ENCODE measurements at regions not wholly inside any gene's neighbourhood (a gene's known extent, or its start where the extent isn't known, plus 50 kb on each side); places are given as distances from the start of the nearest gene placed in this dataset.

DNA sequence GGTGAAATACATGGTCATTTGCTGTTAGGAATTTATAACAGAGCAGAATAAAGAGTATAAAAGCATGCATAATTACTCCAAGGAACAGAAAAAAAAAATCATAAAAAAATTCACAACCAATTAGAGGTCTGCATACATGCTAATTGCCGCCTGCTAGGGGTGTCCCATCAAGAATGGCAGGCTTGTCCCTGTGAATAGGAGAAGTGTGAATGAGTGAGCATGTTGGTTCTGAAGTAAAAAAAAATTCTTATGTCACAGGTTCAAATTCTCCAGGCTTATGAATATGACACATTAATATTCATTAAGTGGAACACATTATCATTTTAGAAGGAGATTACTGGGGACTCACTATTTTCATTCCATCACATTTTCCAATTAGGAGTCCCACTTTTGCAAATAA lies 822.7 kb downstream of the NTRK3 start:
- Histone ChIP-seq H4K20me1 (ENCODE audit: insufficient read depth) (no peaks in the 10 kb centered on the region), H2AFZ (ENCODE audit: low read depth, low read length, poor library complexity, severe bottlenecking) (no peak overlapping the region), H3K79me2 (ENCODE audit: insufficient read depth, low read length) (no peaks in the 10 kb centered on the region), H3K36me3 (ENCODE audit: control insufficient read depth in 1 of 2, insufficient read depth in 2 of 2, low read length in 2 of 2) (no peaks in the 10 kb centered on the region), H3K4me2 (ENCODE audit: low read length) (no peak overlapping the region), H3K27ac (ENCODE audit: low read depth, low read length) (no peak overlapping the region), H3K27me3 (ENCODE audit: insufficient read depth, low read length) (no peaks in the 10 kb centered on the region), H3K9me3 (ENCODE audit: control insufficient read depth in 1 of 2, insufficient read depth in 1 of 2, low read depth in 1 of 2, low read length in 2 of 2) (peaks cover 9 to 13% of the 10 kb centered on the region in 2 experiments; a peak in 3 of 4 replicates), H3K9me2 (ENCODE audit: insufficient read depth) (no peaks in the 10 kb centered on the region), H3K4me3 (replicated peaks in 1 of 2; ENCODE audit: low read depth in 1 of 2, low read length in 2 of 2) (no peak overlapping the region), H3K4me1 (ENCODE audit: control insufficient read depth in 1 of 2, insufficient read depth in 2 of 2, low read length in 2 of 2) (no peaks in the 10 kb centered on the region), H3K9ac (ENCODE audit: low read length) (no peak overlapping the region)
- no peak for ATAC-seq
- intact Hi-C loops (cut with micrococcal nuclease), result no loop called here
- CTCF ChIA-PET, result no interaction called here
- TF ChIP-seq JUND (IDR thresholded peaks at IDR 0.05) (no peak), ZFX (IDR thresholded peaks at IDR 0.05) (no peak), POLR2AphosphoS5 (IDR thresholded peaks at IDR 0.05; ENCODE audit: low read depth, low read length) (no peak), SRF (IDR thresholded peaks at IDR 0.05; ENCODE audit: low read depth) (no peak), CEBPB (IDR thresholded peaks at IDR 0.05; ENCODE audit: low read depth) (no peak), ZNF274 (IDR thresholded peaks at IDR 0.05; ENCODE audit: low read depth, low read length) (no peak), SP1 (IDR thresholded peaks at IDR 0.05; ENCODE audit: low read depth) (no peak), EGR1 (IDR thresholded peaks at IDR 0.05; ENCODE audit: low read depth) (no peak), YY1 (IDR thresholded peaks at IDR 0.05; ENCODE audit: extremely low read depth, insufficient replicate concordance, low read depth, low read length) (no peak)
- TF ChIP-seq, protein P1, sequence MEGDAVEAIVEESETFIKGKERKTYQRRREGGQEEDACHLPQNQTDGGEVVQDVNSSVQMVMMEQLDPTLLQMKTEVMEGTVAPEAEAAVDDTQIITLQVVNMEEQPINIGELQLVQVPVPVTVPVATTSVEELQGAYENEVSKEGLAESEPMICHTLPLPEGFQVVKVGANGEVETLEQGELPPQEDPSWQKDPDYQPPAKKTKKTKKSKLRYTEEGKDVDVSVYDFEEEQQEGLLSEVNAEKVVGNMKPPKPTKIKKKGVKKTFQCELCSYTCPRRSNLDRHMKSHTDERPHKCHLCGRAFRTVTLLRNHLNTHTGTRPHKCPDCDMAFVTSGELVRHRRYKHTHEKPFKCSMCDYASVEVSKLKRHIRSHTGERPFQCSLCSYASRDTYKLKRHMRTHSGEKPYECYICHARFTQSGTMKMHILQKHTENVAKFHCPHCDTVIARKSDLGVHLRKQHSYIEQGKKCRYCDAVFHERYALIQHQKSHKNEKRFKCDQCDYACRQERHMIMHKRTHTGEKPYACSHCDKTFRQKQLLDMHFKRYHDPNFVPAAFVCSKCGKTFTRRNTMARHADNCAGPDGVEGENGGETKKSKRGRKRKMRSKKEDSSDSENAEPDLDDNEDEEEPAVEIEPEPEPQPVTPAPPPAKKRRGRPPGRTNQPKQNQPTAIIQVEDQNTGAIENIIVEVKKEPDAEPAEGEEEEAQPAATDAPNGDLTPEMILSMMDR (IDR thresholded peaks at IDR 0.05 in 2 of 3, conservative IDR thresholded peaks at IDR 0.05 in 1 of 3; ENCODE audit: borderline replicate concordance in 1 of 3, insufficient read depth in 1 of 3, low read depth in 2 of 3, low read length in 2 of 3), result no peak
- TF ChIP-seq, protein P2, sequence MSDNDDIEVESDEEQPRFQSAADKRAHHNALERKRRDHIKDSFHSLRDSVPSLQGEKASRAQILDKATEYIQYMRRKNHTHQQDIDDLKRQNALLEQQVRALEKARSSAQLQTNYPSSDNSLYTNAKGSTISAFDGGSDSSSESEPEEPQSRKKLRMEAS (IDR thresholded peaks at IDR 0.05), result no peak
- no peak for DNase-seq (ENCODE audit: low read depth, low spot score)
- RAD21 ChIA-PET (ENCODE audit: low non-redundant PET in 1 of 2, low total read pairs in 2 of 2, uncharacterized antibody in 2 of 2, unreplicated experiment in 2 of 2), result no interaction called here
- no TSS peak for BruUV-seq (replicated peaks)
- POLR2A ChIA-PET, result no interaction called here
